ENCODE measurements at regions not wholly inside any gene's neighbourhood (a gene's known extent, or its start where the extent isn't known, plus 50 kb on each side); places are given as distances from the start of the nearest gene placed in this dataset.
A peak's percentile ranks its signal among the peaks of the same experiment; 100 is the strongest.
"Not testable (repeated sequence)": the region's sequence is repeated elsewhere in the genome, so short reads cannot be mapped to it uniquely, and the experiment has no call there.

DNA sequence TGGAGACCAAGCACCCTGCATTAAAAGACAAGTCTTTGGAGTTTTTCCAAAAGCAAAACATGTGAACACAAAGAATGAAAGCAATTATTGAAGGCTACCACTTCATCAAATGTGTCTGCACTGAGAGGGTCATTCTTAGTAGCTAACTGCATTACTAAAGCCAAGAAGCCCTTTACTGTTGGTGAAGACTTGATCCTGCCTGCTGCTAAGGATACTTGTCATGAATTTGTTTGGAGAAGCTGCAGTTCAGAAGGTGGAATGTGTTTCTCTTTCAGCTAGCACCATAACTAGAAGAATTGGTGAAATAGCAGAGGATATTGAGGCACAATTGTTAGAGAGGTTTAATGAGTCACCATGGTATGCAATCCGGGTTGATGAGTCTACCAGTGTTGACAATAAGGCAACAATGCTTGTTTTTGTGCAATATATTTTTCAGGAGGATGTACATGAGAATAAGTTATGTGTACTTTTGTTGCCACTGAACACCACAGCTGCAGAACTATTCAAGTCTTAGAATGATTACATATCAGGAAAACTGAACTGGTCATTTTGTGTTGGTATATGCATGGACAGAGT is 457.3 kb upstream of the ISX start:
- no peak for DNase-seq

DNA sequence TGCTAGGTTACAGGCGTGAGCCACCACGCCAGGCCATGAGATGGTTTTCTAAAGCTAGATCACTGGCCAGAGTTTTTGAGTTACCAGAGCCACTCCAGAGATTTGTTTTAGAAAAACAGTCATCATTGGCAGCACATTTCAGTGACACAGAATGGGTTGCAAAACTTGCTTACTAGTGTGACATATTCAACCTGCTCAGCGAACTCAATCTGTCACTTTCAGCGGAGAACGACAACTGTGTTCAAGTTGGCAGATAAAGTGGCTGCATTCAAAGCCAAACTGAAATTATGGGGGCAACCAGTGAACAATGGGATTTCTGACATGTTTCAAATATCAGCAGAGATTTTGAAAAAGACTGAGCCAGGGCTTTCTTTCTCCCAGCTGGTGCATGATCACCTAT is 456.3 kb upstream of the ISX start:
- DNase-seq: no peak

DNA sequence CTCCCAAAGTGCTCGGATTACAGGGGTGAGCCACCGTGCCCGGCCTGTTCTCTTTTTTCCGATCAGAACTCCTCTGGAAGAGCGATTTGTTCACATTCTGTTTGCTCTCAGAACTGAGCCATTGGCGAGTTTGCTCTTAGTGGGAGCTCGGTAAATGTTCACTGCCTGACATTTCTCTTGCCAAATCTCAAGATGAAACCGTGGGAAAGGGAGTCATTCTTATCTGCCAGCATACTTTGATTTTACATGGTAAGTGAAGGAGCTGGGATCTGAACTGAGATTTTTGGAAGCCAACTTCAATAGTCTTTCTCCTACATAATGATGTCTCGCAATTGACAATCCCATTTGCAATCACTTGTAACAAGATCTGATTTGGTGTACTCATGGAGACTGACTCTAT is 445.8 kb upstream of the ISX start:
- DNase-seq: no peak

DNA sequence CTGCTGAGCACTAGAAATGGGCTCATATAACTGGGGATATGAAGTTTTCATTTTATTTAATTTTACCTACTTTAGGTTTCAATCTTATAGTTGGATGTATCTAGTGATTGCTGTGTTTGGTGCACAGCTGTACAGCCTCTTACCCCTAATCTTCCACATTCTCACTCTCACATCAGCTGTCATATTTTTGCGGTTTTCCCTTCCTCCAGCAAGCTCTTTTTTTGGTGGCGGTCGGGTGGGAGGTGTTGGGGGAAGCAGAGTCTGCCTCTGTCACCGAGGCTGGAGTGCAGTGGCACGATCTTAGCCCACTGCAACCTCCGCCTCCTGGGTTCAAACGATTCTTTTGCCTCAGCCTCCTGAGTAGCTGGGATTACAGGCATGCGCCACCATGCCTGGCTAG is 445.1 kb upstream of the ISX start:
- DNase-seq: no peak

DNA sequence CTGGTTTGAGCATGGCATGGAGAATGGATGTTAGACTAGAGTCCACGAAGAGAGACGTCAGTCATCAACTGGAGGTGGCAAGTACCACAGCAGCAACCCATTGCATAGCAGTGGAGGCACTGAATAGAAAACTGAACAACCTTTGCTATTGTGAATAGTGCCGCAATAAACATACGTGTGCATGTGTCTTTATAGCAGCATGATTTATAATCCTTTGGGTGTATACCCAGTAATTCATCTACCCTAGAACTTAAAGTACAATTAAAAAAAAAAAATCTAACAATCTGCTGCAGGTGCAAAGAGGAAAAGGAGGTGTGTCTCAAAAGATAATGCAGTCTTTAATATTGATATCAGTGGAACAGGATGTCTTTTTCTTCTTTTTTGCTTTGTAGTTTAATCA is 443.4 kb upstream of the ISX start:
- no peak for DNase-seq

DNA sequence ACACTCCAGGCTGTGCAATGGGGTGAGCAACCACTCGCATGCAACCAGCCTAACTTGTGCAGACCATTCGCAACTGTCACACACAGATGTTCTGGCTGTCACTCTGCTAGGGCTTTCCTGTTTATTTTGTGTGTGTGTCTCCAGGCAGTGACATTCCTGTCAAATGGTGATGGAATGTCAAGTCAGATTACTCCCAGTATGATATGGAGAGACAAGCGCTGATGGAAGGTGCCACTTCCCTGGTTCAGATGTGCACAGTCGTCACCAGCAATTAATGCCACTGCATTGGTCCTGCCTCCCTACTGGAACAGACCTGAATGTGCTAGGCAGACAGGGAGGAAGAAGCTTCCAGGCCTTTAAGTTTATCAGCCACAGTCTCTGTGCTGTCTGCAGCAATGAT is 442.4 kb upstream of the ISX start:
- DNase-seq: no peak

DNA sequence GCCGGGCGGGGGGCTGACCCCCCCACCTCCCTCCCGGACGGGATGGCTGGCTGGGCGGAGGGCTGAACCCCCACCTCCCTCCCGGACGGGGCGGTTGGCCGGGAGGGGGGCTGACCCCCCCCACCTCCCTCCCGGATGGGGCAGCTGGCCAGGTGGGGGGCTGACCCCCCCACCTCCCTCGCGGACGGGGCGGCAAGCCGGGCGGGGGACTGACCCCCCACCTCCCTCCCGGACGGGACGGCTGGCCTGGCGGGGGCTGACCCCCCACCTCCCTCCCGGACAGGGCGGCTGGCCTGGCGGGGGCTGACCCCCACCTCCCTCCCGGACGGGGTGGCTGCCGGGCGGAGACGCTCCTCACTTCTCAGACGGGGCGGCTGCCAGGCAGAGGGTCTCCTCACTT is 440.1 kb upstream of the ISX start:
- DNase-seq: not testable (repeated sequence)

DNA sequence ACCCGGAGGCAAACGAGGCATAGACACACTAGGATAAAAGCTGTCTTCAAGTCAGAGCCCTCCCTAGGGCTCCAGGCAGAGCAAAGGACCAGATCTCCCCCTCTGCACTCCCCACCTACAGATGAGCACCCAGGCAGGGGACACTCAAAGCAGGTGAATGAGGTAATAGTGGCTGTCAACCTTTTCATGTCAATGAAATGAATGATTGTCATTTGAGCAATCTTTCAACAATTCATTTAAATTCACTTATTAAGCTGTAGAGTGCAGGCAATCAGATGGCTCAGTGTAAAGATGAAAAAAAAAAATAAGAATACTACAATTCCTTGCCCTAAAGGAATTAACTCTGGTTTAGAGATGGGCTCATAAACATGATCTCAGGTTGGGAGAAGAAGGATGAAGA is 427.8 kb upstream of the ISX start:
- DNase-seq: no peak

DNA sequence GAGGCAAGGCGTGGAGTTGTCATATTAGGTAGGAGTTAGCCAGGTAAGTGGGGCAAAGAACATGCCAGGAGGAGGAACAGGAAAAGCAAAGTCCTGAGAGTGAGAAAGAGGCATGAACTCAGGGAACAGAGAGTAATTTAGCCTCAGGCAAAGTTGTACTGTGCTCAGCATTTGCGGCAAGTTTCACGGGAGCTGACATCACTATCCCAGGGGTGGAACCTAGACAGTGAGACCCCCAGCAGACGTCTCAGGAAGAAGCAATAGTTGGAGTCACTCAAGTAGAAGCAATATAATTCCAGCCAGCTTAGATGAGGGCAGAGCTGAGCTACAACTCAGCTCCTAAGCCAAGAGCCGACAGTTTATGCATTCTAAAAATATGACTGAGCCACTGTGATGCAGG is 426.0 kb upstream of the ISX start:
- DNase-seq: no peak

DNA sequence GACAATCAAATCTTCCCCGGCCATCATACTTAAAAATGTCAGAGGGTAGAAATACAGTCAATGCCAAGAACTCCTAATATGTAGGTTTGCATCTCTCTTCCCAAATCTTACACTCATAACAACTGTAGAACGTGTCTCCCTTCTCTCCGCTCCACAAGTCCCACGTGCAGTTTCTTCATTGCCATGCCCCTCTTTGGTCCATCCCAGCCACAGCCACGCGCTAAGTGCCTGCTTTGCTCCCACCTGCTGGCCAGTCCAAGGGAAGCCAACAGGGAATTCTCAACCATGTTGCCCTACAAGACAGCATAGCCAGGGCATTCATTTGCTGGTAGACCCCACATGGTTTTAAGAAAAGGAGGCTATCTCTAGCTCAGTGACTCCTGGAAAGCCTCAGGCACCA is 420.6 kb upstream of the ISX start:
- peak; percentile 0 to 31 for DNase-seq

DNA sequence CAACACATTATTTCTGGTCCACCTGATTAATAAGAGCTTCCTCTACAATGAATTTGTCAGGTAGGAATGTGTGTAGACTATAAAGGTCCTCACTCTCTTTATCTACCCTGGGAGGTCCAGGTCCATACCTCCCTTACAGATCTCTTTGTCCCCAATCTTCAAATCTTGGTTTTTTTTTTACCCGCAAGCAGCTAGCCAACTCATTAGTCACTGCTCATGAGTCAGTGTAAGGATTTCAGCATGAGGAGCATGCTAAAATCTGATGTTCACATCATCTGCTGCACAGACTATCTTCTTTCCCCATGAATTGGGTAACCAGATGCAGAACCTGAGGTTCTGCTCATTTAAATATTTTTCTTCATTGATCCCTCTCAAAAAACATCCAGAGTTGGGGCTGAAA is 397.0 kb upstream of the ISX start:
- DNase-seq: no peak

DNA sequence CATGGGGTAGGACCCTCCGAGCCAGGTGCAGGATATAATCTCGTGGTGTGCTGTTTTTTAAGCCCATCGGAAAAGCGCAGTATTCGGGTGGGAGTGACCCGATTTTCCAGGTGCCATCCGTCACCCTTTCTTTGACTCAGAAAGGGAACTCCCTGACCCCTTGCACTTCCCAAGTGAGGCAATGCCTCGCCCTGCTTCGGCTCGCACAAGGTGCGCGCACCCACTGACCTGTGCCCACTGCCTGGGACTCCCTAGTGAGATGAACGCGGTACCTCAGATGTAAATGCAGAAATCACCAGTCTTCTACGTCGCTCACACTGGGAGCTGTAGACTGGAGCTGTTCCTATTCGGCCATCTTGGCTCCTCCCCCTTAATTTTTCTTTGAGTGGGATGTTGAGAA is 382.9 kb upstream of the ISX start:
- peak in 1 of 2 experiments; percentile 17 for DNase-seq

DNA sequence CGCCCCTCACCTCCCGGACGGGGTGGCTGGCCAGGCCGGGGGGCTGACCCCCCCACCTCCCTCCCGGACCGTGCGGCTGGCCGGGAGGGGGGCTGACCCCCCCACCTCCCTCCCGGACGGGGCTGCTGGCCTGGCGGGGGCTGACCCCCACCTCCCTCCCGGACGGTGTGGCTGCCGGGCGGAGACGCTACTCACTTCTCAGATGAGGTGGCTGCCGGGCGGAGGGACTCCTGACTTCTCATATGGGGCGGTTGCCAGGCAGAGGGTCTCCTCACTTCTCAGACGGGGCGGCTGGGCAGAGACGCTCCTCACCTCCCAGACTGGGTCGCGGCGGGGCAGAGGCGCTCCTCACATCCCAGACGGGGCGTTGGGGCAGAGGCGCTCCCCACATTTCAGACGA is 381.7 kb upstream of the ISX start:
- not testable (repeated sequence) for DNase-seq

DNA sequence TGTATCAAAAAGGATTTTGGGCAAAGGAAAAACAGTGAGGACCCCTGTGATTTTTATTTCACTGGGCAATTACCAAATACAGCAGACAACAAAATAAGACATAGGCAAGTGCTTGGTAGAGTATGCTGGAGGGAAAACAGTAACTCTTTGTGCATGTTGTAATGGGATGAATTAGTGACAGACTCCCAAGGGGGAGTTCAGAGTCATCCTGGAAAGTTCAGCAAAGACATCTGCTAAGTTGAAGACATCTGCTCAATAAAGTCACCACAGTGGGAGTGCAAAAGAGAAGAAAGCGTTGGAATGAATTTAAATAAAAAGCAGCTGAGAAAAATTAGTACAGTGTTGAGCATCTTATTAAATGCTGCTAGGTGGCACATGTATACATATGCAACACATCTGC is 378.8 kb upstream of the ISX start:
- DNase-seq: no peak

DNA sequence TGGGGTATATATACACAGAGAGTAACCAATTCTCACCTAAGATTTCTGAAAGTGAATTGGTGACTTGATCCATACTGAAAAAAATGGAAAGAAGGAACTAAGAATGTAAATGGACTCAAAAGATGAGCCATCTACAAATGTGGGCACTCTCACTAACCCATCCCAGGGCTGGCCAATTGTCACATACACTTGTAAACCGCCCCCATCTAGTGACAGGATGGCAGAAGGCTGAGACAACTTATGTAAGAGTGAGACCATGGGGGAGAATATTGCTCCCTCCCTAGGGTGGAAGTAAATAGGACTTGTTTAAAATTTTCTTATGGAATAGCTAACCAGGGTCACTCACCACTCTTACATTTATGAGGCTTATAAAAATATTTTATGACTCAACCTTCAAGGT is 377.1 kb upstream of the ISX start:
- DNase-seq: no peak

DNA sequence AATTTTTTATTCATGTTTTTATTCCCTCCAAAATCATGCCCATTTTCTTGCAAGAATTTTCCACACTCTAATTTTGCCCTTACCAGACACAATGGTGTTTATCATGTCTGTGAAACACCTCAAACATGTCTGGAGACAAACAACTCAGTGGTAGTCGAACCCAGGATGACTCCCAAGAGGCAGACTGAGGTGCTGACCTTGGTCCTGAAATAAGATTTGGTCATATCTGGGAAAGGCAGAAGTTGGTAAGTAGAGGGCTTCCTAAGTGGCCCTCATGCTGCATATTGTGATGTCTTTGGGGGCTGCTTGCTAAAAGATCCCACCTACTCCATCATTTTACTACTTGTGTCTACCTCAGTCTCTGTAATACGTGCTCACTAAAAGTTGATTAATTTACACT is 369.4 kb upstream of the ISX start:
- DNase-seq: no peak

DNA sequence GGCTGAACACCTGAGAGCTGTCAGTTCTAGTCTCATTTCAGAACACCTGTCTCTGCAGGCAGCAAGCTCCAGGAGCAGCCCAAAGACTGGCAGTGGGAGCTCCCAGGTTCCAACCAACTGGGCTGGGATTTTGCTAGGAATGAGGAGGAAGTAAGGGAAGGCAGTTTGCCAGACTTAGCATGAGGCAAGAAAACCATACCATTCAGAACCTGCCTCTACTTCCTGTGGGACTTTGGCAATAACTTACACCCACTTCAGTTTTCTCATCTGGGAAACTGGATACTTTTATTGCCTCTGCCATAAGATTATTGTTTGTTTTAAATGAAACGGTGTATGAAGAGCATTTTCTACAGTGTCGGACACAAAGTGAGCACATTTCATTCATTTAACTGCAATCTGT is 363.7 kb upstream of the ISX start:
- DNase-seq: peak in 1 of 2 experiments; percentile 0

DNA sequence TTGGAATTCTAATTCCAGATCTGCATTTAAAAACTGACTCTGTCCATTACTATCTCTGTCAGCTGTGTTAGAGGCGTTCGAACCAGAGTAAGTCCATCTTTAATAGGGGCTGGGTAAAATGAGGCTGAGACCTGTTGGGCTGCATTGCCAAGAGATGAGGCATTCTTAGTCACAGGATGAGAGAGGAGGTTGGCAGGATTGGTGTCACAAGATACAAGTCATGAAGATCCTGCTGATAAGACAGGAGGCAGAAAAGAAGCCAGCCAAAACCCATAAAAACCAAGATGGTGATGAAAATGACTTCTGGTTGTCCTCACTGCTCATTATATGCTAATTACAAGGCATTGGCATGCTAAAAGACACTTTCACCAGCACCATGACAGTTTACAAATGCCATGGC is 356.3 kb upstream of the ISX start:
- DNase-seq: no peak

DNA sequence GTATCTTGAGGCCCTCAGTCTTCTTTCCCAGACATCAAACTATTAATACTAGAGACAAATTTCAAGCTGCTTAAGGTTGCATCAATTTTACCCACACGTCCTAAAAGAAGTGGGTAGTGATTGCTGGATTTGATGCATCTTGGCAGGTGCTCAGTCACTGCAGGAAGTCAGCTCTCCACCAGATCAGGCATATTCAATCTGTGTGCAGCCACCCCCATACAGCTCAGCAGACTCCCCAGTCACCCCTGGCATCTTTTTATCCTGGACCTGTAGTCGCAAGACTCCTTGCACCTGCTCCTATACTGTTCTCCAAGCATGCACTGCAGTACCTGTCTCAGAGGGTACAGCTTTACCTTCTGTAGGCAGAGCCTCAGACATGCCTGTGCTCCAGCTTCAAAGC is 343.1 kb upstream of the ISX start:
- DNase-seq: no peak

DNA sequence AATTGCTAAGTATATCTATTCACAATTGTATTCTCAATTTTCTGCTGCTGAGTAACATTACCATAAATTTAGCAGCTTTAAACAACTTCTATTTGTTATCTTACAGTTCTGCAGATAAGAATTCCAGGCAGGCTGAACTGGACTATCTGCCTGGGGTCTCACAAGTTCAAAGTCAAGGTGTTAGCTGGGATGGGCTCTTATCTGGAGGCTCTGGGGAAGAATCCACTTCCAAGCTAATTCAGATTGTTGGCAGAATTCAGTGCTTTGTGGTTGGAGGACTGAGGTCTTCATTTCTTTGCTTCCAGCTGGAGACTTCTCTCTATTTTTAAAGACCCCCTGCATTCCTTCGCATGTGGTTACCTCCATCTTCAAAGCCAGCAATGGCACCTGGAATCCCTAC is 329.9 kb upstream of the ISX start:
- no peak for DNase-seq

DNA sequence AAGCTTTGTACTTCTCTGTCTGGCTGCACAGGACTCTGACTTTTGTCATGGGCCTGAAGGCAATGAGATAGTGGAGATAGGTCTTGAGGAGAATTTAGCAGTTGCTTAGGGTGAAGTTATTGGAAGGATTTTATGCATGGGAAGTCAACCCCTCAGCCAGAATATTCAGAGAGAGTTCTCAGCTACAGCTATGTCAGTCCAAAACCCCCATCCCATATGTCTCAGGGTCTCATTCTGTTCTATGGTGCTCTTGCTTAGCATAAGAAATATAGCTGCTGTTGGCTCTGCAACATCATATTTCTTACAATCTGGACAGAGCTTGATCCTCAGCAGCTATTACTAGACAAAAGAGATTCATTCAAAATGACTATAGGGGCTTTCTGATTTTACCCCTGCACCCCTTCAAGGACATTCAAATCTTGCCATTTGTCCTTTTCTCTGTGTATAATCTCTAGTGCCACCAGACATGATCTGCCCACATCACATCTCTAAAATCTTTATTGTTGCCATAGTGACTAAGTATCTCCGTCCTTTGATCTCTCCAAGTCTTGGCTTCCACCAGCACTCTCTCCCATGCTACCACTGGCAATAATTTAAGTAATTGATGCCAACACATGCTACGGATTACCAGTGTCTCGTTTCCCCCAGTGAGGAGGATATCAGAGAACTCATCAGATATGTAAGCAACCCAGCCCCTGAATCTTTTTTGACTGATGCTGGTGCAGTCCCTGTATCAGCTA is 327.1 kb upstream of the ISX start:
- DNase-seq: no peak

DNA sequence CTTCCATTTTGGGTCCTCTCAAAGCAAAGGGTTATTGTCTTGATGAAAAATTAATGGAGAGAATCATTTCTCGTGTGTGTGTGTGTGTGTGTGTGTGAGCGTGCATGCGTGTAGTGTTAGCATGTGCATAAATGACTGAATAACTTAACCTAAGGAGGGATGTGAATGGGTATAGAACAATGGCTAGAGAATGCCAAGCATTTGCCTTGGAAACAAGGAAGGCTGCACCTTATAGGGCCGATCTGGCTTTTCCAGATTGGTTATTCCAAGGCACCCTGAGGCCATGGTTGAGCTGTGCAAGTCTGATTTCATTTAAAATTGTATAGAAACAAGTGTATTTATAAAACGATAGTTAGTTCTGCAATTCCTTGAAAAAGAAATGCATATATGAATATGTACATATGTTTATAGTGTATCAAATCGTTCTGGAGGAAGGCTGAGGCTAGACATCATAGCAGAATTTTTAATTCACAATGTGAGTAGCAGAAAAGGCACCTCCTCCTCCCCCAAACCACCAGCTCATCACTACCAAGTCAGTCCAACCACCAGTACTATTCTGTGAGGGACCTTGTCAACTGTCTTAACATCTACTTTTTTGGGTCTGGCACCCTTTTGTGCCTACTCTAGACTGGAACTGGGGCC is 322.7 kb upstream of the ISX start:
- no peak for DNase-seq

DNA sequence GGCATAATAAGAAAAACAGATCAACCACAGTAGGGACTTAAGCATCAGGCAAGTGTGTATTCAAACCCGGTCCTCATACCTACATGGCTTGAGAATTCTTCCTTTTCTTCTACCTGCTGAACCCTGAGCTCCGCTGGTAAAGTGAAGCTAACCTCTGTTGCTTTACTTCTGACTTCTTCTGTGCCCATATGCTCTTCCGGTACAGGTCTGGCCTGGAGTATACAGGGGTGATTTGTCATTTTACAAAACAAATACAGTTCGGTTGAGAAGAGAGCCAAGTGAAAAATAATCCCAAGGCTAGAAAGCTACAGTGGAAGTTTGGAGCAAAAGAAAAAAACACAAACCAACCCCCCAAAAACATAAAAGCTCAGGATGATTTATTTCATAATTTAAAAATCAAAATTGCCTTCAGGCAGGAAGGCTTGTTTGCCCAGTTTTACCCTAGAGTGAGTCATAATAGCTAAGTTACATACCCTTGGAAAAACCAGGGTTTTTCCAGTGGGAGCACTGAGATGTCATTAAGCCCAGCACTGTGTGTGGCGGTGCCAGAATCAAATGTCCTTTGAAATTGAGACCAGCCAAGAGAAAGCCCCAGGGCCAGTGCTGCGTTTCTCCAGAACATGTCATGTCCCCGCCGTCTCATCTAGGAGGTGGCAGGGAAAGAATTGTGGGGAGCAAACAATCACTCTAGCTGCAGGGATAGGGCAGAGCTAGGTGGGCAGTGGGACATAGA is 305.5 kb upstream of the ISX start:
- no peak for DNase-seq

DNA sequence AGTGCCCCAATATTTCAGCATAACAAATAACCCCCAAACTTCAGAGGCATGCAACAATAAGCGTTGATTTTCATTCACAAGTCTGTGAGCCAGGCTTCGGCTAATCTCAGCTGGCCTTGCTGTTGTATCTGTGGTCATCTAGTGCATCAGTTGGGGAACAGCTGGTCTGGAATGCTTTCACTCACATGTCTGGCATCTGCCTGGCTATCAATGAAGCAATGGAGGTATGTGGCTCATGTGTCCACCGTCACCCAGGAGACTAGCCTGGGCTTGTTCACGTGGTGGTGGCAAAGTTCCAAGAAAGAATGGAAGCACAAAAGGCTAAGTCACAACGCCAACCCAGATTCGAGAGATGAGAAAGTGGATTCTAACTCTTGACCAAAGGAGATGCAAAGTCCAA is 304.8 kb upstream of the ISX start:
- no peak for DNase-seq

Data from NCI-H526 (cell line).